Activated T-cell treated with anti-CD3 and anti-CD28 coated beads, Interleukin-2, amount 50 U/mL, for 4 hours (primary cell): ENCODE measurements at regions not wholly inside any gene's neighbourhood (a gene's known extent, or its start where the extent isn't known, plus 50 kb on each side); places are given as distances from the start of the nearest gene placed in this dataset.

ENCODE experiments used
- ATAC-seq, 2 donors: fragments of 200-7000 bp; cut with Tn5 transposase; one replicate each; pipeline ENCODE4 v1.10.0; 2021
- DNase-seq: peaks from one replicate; pipeline ENCODE4 v3.0.0-alpha.2; 2020
- H3K27me3 Mint-ChIP-seq: one replicate; pipeline ENCODE4 v1.8.0; 2021; ENCODE audit warnings: low read depth, mixed read lengths
- H3K36me3 Mint-ChIP-seq: one replicate; pipeline ENCODE4 v1.8.0; 2022; ENCODE audit warnings: mixed read lengths; ENCODE audit not compliant: insufficient read depth
- H3K4me1 Mint-ChIP-seq: one replicate; pipeline ENCODE4 v1.8.0; 2021; ENCODE audit warnings: low read depth, mixed read lengths
- H3K4me3 Mint-ChIP-seq: one replicate; pipeline ENCODE4 v1.8.0; 2021; ENCODE audit warnings: mild to moderate bottlenecking, moderate library complexity, mixed read lengths
- H3K9me3 Mint-ChIP-seq: one replicate; pipeline ENCODE4 v1.8.0; 2021; ENCODE audit warnings: mixed read lengths

- Mint-ChIP-seq H3K27me3 (peaks cover 13% of the 10 kb centered on the region), H3K4me3 (no peak overlapping the region), H3K4me1 (no peaks in the 10 kb centered on the region), H3K36me3 (no peaks in the 10 kb centered on the region), H3K9me3 (no peaks in the 10 kb centered on the region)
- no peak for ATAC-seq
- no peak for DNase-seq
Observed at GRCh38 chr1:70536708-70537366, 125.8 kb downstream of the CTH start.

- peaks cover 13% of the 10 kb centered on the region for H3K27me3 Mint-ChIP-seq
- DNase-seq = no peak
Observed at GRCh38 chr1:70537788-70538187, 126.7 kb downstream of the CTH start.

GRCh38 chr1:70542030-70542429 is 131.0 kb downstream of the CTH start:
- H3K4me3 Mint-ChIP-seq = no peak overlapping the region
- peaks cover 9% of the 10 kb centered on the region for H3K27me3 Mint-ChIP-seq
- DNase-seq (no peak), ATAC-seq (no peak)
- no peaks in the 10 kb centered on the region for H3K9me3 Mint-ChIP-seq
- no peaks in the 10 kb centered on the region for H3K36me3 Mint-ChIP-seq
- H3K4me1 Mint-ChIP-seq = no peaks in the 10 kb centered on the region

More at GRCh38 chr1:70537788-70538187, 126.7 kb downstream of the CTH start:
- Mint-ChIP-seq H3K4me3 (no peak overlapping the region), H3K9me3 (no peaks in the 10 kb centered on the region), H3K36me3 (no peaks in the 10 kb centered on the region), H3K4me1 (no peaks in the 10 kb centered on the region)
- no peak for ATAC-seq

- DNase-seq (no peak), ATAC-seq (no peak)
- no peak overlapping the region for H3K4me3 Mint-ChIP-seq
- no peaks in the 10 kb centered on the region for H3K36me3 Mint-ChIP-seq
- H3K27me3 Mint-ChIP-seq = peaks cover 8% of the 10 kb centered on the region
- no peaks in the 10 kb centered on the region for H3K4me1 Mint-ChIP-seq
- H3K9me3 Mint-ChIP-seq = no peaks in the 10 kb centered on the region
Observed at GRCh38 chr1:70542856-70543255, 131.8 kb downstream of the CTH start.

- H3K9me3 Mint-ChIP-seq = no peaks in the 10 kb centered on the region
Observed at GRCh38 chr1:70546726-70547125, 135.7 kb downstream of the CTH start.

GRCh38 chr1:70552662-70553566 is 141.8 kb downstream of the CTH start:
- Mint-ChIP-seq H3K27me3 (no peaks in the 10 kb centered on the region), H3K4me1 (no peaks in the 10 kb centered on the region), H3K4me3 (no peak overlapping the region), H3K36me3 (no peaks in the 10 kb centered on the region), H3K9me3 (no peaks in the 10 kb centered on the region)
- ATAC-seq (no peak), DNase-seq (no peak)

More at GRCh38 chr1:70546726-70547125, 135.7 kb downstream of the CTH start:
- Mint-ChIP-seq H3K27me3 (peaks cover 3% of the 10 kb centered on the region), H3K4me1 (no peaks in the 10 kb centered on the region), H3K4me3 (no peak overlapping the region), H3K36me3 (no peaks in the 10 kb centered on the region)
- ATAC-seq (no peak), DNase-seq (no peak)

GRCh38 chr1:70553567-70553956 is 142.5 kb downstream of the CTH start:
- Mint-ChIP-seq H3K4me1 (no peaks in the 10 kb centered on the region), H3K4me3 (no peak overlapping the region), H3K27me3 (no peaks in the 10 kb centered on the region), H3K9me3 (no peaks in the 10 kb centered on the region), H3K36me3 (no peaks in the 10 kb centered on the region)
- no peak for DNase-seq
- ATAC-seq = no peak

GRCh38 chr1:70554341-70554740 is 143.3 kb downstream of the CTH start:
- DNase-seq (no peak), ATAC-seq (no peak)
- Mint-ChIP-seq H3K9me3 (no peaks in the 10 kb centered on the region), H3K27me3 (no peaks in the 10 kb centered on the region), H3K4me3 (no peak overlapping the region), H3K4me1 (no peaks in the 10 kb centered on the region), H3K36me3 (no peaks in the 10 kb centered on the region)

- H3K27me3 Mint-ChIP-seq = no peaks in the 10 kb centered on the region
- no peak overlapping the region for H3K4me3 Mint-ChIP-seq
- H3K36me3 Mint-ChIP-seq = no peaks in the 10 kb centered on the region
- ATAC-seq (no peak), DNase-seq (no peak)
- no peaks in the 10 kb centered on the region for H3K9me3 Mint-ChIP-seq
- no peaks in the 10 kb centered on the region for H3K4me1 Mint-ChIP-seq
Observed at GRCh38 chr1:70556541-70556940, 145.5 kb downstream of the CTH start.

- Mint-ChIP-seq H3K4me1 (no peaks in the 10 kb centered on the region), H3K27me3 (no peaks in the 10 kb centered on the region), H3K9me3 (no peaks in the 10 kb centered on the region), H3K36me3 (no peaks in the 10 kb centered on the region), H3K4me3 (no peak overlapping the region)
- ATAC-seq (no peak), DNase-seq (no peak)
Observed at GRCh38 chr1:70567167-70567566, 156.1 kb downstream of the CTH start.

GRCh38 chr1:70571191-70571590 is 160.1 kb downstream of the CTH start:
- no peaks in the 10 kb centered on the region for H3K27me3 Mint-ChIP-seq
- ATAC-seq (no peak), DNase-seq (no peak)
- H3K4me3 Mint-ChIP-seq = no peak overlapping the region
- H3K36me3 Mint-ChIP-seq = no peaks in the 10 kb centered on the region
- H3K9me3 Mint-ChIP-seq = no peaks in the 10 kb centered on the region
- H3K4me1 Mint-ChIP-seq = no peaks in the 10 kb centered on the region

- Mint-ChIP-seq H3K27me3 (no peaks in the 10 kb centered on the region), H3K36me3 (no peaks in the 10 kb centered on the region), H3K9me3 (no peaks in the 10 kb centered on the region), H3K4me3 (no peak overlapping the region), H3K4me1 (no peaks in the 10 kb centered on the region)
- ATAC-seq (no peak), DNase-seq (no peak)
Observed at GRCh38 chr1:70573317-70573843, 162.3 kb downstream of the CTH start.

GRCh38 chr1:70581661-70582060 is 170.6 kb downstream of the CTH start:
- no peaks in the 10 kb centered on the region for H3K27me3 Mint-ChIP-seq
- H3K36me3 Mint-ChIP-seq = no peaks in the 10 kb centered on the region
- DNase-seq (no peak), ATAC-seq (no peak)
- H3K4me1 Mint-ChIP-seq = no peaks in the 10 kb centered on the region
- no peaks in the 10 kb centered on the region for H3K9me3 Mint-ChIP-seq
- no peak overlapping the region for H3K4me3 Mint-ChIP-seq

- Mint-ChIP-seq H3K9me3 (no peaks in the 10 kb centered on the region), H3K4me1 (no peaks in the 10 kb centered on the region), H3K4me3 (no peak overlapping the region), H3K27me3 (no peaks in the 10 kb centered on the region), H3K36me3 (no peaks in the 10 kb centered on the region)
- DNase-seq (no peak), ATAC-seq (no peak)
Observed at GRCh38 chr1:70583522-70583921, 172.5 kb downstream of the CTH start.

GRCh38 chr1:70586046-70586445 is 175.0 kb downstream of the CTH start:
- DNase-seq (no peak), ATAC-seq (no peak)
- Mint-ChIP-seq H3K27me3 (no peaks in the 10 kb centered on the region), H3K36me3 (no peaks in the 10 kb centered on the region), H3K4me3 (no peak overlapping the region), H3K4me1 (no peaks in the 10 kb centered on the region), H3K9me3 (no peaks in the 10 kb centered on the region)
